Lower leg skin (tissue), 4 donors: ENCODE measurements at regions not wholly inside any gene's neighbourhood (a gene's known extent, or its start where the extent isn't known, plus 50 kb on each side); places are given as distances from the start of the nearest gene placed in this dataset.

Source experiments
- DNase-seq, 2 donors: peaks; one replicate each; pipeline ENCODE4 v3.0.0-alpha.2; 2019; ENCODE audit warnings: low spot score in 2 of 2
- H3K4me3 ChIP-seq: fragments of 200-600 bp; sonication (generic); 2 replicates; pipeline ENCODE4 v1.5.1; 2017; ENCODE audit warnings: mild to moderate bottlenecking, low read depth; ENCODE audit not compliant: poor library complexity, severe bottlenecking
- POLR2A ChIP-seq, 2 donors: fragments of 450-650 bp; IDR thresholded peaks; one replicate each; pipeline ENCODE4 v1.6.1; 2016 to 2017; ENCODE audit warnings: antibody characterized with exemption in 2 of 2, mild to moderate bottlenecking in 1 of 2, moderate library complexity in 1 of 2
- WGBS, 2 donors: methylation state at CpG; one replicate each; pipeline ENCODE4 v1.1.5; 2018; 5-methylcytosine and 5-hydroxymethylcytosine counted together
- intact Hi-C: fragments of 100-400 bp; cut with DNase I; formaldehyde crosslinking; loops from one replicate; pipeline ENCODE4 v1.15.0; 2023; ENCODE audit warnings: low total_unique reads
- TF ChIP-seq, protein P1 (sequence below), 3 donors: fragments of 450-650 bp; IDR thresholded peaks; one replicate each; pipeline ENCODE4 v1.5.1; 2016; ENCODE audit warnings: antibody characterized with exemption in 3 of 3, mild to moderate bottlenecking in 3 of 3, moderate library complexity in 2 of 3

DNA sequence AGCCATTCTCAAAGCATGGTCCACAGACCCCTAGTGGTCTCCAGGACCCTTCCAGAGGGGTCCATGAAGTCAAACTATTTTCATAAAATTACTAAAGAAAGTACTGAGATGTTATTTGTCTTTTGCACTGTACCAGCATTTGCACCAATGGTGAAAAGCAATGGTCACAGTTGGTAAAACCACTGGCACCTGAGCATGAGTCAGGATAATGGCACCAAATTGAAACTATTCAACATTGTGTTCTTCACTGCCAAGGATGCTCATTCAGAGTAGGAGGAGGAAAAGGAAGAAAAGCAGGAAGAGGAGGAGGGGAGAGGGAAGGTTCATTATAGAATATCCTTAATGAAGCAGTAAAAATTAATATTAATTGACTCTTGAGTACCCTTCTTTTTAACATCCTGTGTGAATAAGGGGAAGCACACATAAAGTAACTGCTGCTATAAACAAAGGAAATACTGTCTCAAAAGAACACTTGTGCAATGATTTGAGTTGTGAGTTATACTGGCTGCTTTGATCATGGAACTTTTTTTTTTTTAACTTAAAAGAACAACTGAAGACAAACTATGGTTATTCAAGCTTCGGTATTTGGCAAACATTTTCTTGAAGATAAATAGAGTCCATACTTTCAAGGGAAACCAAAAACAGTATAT is 60.2 kb downstream of the MPP7 start:
- H3K4me3 ChIP-seq = no peak overlapping the region
- no peak for DNase-seq
- TF ChIP-seq POLR2A (IDR thresholded peaks at IDR 0.05) = no peak
- WGBS, 2 donors = 69 to 76% methylated on average over 1 of the region's 1 CpG
- intact Hi-C loops = no loop called here

DNA sequence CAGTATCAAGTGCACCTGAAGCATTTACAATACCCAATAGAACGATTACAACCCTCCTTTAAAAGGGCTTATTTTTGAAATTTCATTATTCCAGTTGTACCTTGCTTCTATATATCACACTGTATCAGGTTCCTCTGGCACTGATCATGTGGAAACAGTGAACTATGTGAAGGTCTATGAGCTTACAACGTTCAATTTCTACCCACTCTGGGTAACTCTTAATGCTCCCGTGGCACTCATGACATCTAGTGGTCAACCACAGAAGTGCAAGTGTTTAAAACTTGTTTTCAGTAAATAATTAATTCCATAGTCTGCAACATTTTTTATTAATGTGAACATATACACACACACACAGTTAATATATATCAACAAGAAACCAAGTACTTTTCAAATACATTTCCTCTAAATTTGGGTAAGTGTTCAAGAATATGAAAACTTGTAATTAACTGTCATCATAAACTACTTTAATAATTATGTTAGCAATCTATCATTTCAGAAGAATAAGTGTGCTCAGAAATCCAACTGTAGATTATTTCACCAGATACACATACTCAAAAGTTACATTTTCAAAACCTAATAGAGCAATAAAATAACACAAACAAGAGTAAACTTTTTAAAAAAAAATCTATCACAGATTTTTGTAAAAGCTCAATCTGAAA is 61.0 kb downstream of the MPP7 start:
- H3K4me3 ChIP-seq = no peak overlapping the region
- intact Hi-C loops = no loop called here
- DNase-seq = no peak
- TF ChIP-seq, protein P1, sequence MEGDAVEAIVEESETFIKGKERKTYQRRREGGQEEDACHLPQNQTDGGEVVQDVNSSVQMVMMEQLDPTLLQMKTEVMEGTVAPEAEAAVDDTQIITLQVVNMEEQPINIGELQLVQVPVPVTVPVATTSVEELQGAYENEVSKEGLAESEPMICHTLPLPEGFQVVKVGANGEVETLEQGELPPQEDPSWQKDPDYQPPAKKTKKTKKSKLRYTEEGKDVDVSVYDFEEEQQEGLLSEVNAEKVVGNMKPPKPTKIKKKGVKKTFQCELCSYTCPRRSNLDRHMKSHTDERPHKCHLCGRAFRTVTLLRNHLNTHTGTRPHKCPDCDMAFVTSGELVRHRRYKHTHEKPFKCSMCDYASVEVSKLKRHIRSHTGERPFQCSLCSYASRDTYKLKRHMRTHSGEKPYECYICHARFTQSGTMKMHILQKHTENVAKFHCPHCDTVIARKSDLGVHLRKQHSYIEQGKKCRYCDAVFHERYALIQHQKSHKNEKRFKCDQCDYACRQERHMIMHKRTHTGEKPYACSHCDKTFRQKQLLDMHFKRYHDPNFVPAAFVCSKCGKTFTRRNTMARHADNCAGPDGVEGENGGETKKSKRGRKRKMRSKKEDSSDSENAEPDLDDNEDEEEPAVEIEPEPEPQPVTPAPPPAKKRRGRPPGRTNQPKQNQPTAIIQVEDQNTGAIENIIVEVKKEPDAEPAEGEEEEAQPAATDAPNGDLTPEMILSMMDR (IDR thresholded peaks at IDR 0.05) = peak in 2 of 3 donors; percentile 74 to 86
- TF ChIP-seq POLR2A (IDR thresholded peaks at IDR 0.05) = no peak
- WGBS, 2 donors = 8 to 14% methylated on average over 3 of the region's 3 CpGs

DNA sequence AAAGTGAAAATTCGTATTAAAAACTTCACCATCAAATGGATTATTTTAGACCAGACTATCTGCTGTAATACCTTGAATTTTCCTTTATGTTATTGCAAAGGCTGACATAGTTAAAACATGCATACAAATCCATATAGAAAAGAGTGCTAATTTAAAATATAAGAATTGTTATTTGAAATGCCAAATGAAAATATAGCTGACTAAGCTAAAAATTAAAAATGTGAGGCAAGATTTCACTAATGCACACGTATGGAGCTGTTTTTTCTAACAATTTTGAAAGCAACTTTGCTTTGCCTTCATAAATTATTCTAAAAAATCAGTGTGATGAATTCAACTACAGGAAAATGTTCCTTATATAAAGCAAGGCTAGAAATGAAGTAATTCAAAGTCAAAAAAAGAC is 62.5 kb downstream of the MPP7 start:
- H3K4me3 ChIP-seq = no peak overlapping the region
- no peak for DNase-seq
- WGBS, 2 donors = 82 to 86% methylated on average over 2 of the region's 2 CpGs
- intact Hi-C loops = no loop called here
- TF ChIP-seq POLR2A (IDR thresholded peaks at IDR 0.05) = no peak
- TF ChIP-seq, protein P1 (IDR thresholded peaks at IDR 0.05) = no peak

DNA sequence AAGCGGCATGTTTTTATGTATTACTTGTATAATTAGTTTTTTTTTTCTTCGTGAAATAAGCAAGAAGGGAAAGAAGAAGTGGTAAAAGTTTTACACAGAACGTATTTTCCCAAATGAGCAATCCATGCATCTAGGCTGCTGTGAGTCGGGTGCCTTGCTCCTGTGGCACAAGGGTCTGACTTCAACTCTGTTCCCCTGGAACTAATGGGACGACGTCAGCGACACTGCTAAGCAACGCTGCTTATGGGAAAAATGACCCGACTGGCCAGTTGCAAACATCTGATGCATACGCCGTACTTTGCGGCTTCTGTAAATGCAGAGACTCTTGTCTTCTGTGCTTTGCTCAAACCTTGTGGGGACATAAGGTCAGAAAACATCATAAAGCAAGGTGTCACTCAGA is 66.3 kb downstream of the MPP7 start:
- 85 to 87% methylated on average over 12 of the region's 12 CpGs for WGBS, 2 donors

DNA sequence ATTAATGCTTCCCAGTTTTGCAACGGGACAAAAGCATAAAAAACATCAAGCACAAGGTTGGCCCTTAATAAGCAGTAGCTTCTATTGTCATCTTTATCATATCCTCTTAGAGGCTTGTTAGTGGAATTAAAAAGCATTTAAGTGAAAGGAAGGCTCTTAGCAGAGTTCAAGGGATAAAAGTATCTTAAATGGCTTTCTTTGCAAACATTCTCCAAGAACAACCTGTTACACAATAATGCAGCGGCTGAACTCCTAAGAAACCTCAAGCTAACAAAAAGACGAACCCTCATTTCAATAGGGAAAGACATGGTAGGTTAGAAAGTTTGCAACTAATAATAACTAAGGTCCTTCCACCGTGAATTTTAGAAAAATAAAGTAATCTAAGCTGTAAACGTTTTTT is 82.1 kb downstream of the MPP7 start:
- DNase-seq = no peak
- TF ChIP-seq, protein P1 (IDR thresholded peaks at IDR 0.05) = no peak
- TF ChIP-seq POLR2A (IDR thresholded peaks at IDR 0.05) = no peak
- WGBS, 2 donors = 65 to 82% methylated on average over 5 of the region's 5 CpGs
- H3K4me3 ChIP-seq = no peak overlapping the region
- intact Hi-C loops = no loop called here

More for the DNA sequence above, 66.3 kb downstream of the MPP7 start:
- H3K4me3 ChIP-seq = no peak overlapping the region
- no peak for DNase-seq
- intact Hi-C loops = no loop called here
- no peak for TF ChIP-seq POLR2A (IDR thresholded peaks at IDR 0.05)
- TF ChIP-seq, protein P1 (IDR thresholded peaks at IDR 0.05) = no peak

DNA sequence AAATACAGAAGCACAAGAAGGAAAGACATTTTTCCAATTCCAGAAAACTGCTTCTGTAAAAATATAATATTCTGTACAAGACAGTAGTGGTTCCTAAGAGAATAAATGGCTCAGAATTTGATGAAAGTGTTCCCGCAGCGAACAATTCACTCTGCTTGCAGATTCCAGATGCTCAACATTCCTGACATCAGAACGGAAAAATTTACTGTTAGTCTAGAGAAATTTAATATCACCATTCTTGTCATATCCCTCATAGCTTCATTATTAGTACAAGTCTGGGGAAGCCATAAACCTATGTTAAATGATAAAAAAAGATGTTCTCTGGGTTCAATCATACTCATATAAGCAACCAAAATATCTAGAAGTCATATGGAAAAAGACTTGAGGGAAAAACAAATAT is 83.6 kb downstream of the MPP7 start:
- no peak overlapping the region for H3K4me3 ChIP-seq
- TF ChIP-seq POLR2A (IDR thresholded peaks at IDR 0.05) = no peak
- TF ChIP-seq, protein P1 (IDR thresholded peaks at IDR 0.05) = no peak
- DNase-seq = no peak
- intact Hi-C loops = no loop called here
- WGBS, 2 donors = 64 to 79% methylated on average over 3 of the region's 3 CpGs
